Gastroesophageal sphincter (tissue), 4 donors: ENCODE measurements at regions not wholly inside any gene's neighbourhood (a gene's known extent, or its start where the extent isn't known, plus 50 kb on each side); places are given as distances from the start of the nearest gene placed in this dataset.

Experiments
- ATAC-seq: fragments of 150-250 bp; one replicate; pipeline ENCODE4 v1.9.1; 2016; ENCODE audit warnings: mild to moderate bottlenecking, moderate library complexity
- H3K27ac ChIP-seq, 4 donors: fragments of 200-600 bp; sonication (generic) in 3 of 4; 1 replicate in 3 of 4; 2 replicates in 1 of 4; pipeline ENCODE4 v1.5.1; 2016 to 2019
- H3K27me3 ChIP-seq: fragments of 200-600 bp; sonication (generic); one replicate; pipeline ENCODE4 v1.5.1; 2019
- H3K36me3 ChIP-seq, 2 donors: fragments of 200-600 bp; sonication (generic); one replicate each; pipeline ENCODE4 v1.5.1; 2019; ENCODE audit warnings: control low read depth in 1 of 2
- H3K4me1 ChIP-seq, 3 donors: fragments of 200-600 bp; sonication (generic); 1 replicate in 2 of 3; 2 replicates in 1 of 3; pipeline ENCODE4 v1.5.1; 2016 to 2019; ENCODE audit warnings: control low read depth in 2 of 3
- H3K4me3 ChIP-seq, 2 donors: fragments of 200-600 bp; sonication (generic); one replicate each; pipeline ENCODE4 v1.5.1; 2019; ENCODE audit warnings: mild to moderate bottlenecking in 1 of 2, moderate library complexity in 1 of 2
- H3K9me3 ChIP-seq, 3 donors: fragments of 200-600 bp; sonication (generic); one replicate each; pipeline ENCODE4 v1.5.1; 2017 to 2019; ENCODE audit warnings: control low read depth in 2 of 3
- EP300 ChIP-seq: sonication (generic); formaldehyde crosslinking; IDR thresholded peaks from one replicate; pipeline ENCODE4 v1.6.1; 2017; ENCODE audit warnings: antibody characterized with exemption, mild to moderate bottlenecking
- POLR2A ChIP-seq, 2 donors: fragments of 450-650 bp; IDR thresholded peaks; one replicate each; pipeline ENCODE4 v1.6.1; 2017; ENCODE audit warnings: antibody characterized with exemption in 2 of 2, mild to moderate bottlenecking in 2 of 2, moderate library complexity in 1 of 2
- POLR2AphosphoS5 ChIP-seq: sonication (generic); formaldehyde crosslinking; IDR thresholded peaks from one replicate; pipeline ENCODE4 v1.6.1; 2017; ENCODE audit warnings: antibody characterized with exemption
- WGBS, 2 donors: methylation state at CpG; one replicate each; pipeline ENCODE4 v1.1.5; 2018; ENCODE audit warnings: low coverage in 1 of 2; 5-methylcytosine and 5-hydroxymethylcytosine counted together
- TF ChIP-seq, protein P1 (sequence below), 4 experiments: fragments of 200-600 bp in 2 of 4; fragments of 450-650 bp in 2 of 4; sonication (generic) in 1 of 4; IDR thresholded peaks; one replicate each; pipeline ENCODE4 v1.5.1; 2017 to 2019; ENCODE audit warnings: antibody characterized with exemption in 4 of 4, mild to moderate bottlenecking in 2 of 4, moderate library complexity in 2 of 4

DNA sequence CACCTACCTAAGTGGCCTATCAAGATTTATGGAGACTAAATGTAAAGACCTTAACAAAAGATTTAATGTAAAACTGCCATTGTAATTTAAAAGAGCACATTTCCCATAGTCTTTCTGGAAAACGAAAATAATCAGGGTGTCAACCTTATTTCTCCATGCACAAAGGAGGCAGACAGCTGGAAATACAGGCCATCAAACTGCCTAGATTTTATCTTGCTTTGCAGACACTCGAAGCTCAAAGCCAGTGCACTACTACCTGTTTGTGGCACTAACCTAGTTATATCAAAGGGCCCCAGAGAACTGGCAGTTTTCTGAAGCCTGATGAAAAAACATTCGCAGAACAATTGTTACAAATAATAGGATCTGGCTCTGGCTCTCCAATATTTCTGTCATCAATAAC is 863.9 kb downstream of the STPG2 start:
- TF ChIP-seq EP300, result no peak
- TF ChIP-seq, protein P1, sequence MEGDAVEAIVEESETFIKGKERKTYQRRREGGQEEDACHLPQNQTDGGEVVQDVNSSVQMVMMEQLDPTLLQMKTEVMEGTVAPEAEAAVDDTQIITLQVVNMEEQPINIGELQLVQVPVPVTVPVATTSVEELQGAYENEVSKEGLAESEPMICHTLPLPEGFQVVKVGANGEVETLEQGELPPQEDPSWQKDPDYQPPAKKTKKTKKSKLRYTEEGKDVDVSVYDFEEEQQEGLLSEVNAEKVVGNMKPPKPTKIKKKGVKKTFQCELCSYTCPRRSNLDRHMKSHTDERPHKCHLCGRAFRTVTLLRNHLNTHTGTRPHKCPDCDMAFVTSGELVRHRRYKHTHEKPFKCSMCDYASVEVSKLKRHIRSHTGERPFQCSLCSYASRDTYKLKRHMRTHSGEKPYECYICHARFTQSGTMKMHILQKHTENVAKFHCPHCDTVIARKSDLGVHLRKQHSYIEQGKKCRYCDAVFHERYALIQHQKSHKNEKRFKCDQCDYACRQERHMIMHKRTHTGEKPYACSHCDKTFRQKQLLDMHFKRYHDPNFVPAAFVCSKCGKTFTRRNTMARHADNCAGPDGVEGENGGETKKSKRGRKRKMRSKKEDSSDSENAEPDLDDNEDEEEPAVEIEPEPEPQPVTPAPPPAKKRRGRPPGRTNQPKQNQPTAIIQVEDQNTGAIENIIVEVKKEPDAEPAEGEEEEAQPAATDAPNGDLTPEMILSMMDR (IDR thresholded peaks at IDR 0.05), result no peak
- TF ChIP-seq POLR2A (IDR thresholded peaks at IDR 0.05), result no peak
- no peak for TF ChIP-seq POLR2AphosphoS5
- H3K4me1 ChIP-seq, result no peaks in the 10 kb centered on the region
- ATAC-seq, result no peak
- H3K27ac ChIP-seq, result no peak overlapping the region
- WGBS, 2 donors, result 23 to 53% methylated on average over 3 of the region's 3 CpGs
- no peaks in the 10 kb centered on the region for H3K27me3 ChIP-seq
- H3K4me3 ChIP-seq, result no peak overlapping the region
- H3K9me3 ChIP-seq, result peaks cover 0 to 15% (median 0%) of the 10 kb centered on the region in 3 donors
- H3K36me3 ChIP-seq, result no peaks in the 10 kb centered on the region

DNA sequence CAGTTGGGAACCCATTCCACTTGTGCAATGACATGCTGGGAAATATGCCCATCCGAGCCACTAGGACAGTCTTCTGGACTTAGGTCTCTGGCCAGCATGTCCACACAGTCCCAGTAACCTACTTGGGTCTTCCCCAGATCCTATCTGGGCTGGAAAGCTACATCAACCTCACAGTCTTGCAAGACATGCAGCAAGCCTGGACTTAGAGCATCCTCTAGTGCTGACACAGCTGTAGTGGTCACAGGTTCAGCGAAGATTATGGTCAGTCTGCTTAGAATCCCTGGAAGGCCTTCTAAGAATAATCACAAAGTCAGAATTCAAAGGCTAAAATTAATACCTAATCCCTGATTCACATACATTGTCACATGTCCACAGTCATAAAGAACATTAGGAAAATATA is 842.7 kb downstream of the STPG2 start:
- WGBS, 2 donors, result 83 to 100% methylated on average over 1 of the region's 2 CpGs
- H3K4me3 ChIP-seq, result no peak overlapping the region
- TF ChIP-seq EP300 (no peak), POLR2A (IDR thresholded peaks at IDR 0.05) (no peak), POLR2AphosphoS5 (no peak)
- TF ChIP-seq, protein P1 (IDR thresholded peaks at IDR 0.05), result no peak
- H3K27me3 ChIP-seq, result no peaks in the 10 kb centered on the region
- no peak overlapping the region for H3K27ac ChIP-seq
- no peaks in the 10 kb centered on the region for H3K36me3 ChIP-seq
- no peaks in the 10 kb centered on the region for H3K4me1 ChIP-seq
- H3K9me3 ChIP-seq, result peaks cover 0 to 17% (median 0%) of the 10 kb centered on the region in 3 donors
- no peak for ATAC-seq

DNA sequence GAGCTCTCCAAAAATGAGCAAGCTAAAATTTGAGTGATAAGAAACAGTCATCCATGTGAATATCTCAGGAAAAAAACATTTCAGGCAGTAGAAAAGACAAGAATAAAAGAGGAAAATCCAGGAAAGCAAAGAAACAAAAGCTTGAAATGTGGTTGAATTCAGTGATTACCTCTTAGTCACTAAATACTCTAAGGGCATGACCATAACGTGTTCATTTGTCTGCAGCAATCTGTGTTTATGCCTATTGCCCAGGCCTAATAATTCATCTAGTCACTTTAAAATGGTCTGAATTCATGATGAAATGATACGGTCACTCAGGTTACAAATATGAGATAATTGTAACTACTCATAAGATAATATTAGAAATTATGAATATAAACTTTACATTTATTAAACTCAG is 837.9 kb downstream of the STPG2 start:
- TF ChIP-seq EP300 (no peak), POLR2A (IDR thresholded peaks at IDR 0.05) (no peak), POLR2AphosphoS5 (no peak)
- TF ChIP-seq, protein P1 (IDR thresholded peaks at IDR 0.05), result no peak
- no peaks in the 10 kb centered on the region for H3K4me1 ChIP-seq

DNA sequence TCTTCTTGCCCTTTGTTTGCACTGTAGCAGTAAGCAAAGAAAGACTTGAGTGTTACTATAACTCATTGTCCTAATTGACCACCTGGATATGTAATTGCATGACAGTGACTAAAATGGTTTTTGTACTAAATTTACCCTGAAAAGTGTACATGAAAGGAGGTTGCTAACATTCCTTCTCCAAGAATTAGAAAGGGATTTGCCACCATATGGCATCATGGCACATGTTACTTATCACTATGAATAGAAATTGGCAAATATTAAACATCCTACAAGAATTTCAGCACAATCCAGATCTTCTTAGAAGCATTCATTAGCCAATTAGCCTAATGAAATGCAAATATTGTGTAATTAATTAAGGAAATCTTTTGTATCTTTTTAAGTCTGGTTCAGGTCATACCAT is 834.2 kb downstream of the STPG2 start:
- H3K36me3 ChIP-seq, result no peaks in the 10 kb centered on the region

More for the DNA sequence above, 837.9 kb downstream of the STPG2 start:
- Histone ChIP-seq H3K4me3 (no peak overlapping the region), H3K9me3 (peaks cover 0 to 12% (median 0%) of the 10 kb centered on the region in 3 donors), H3K36me3 (no peaks in the 10 kb centered on the region), H3K27me3 (no peaks in the 10 kb centered on the region), H3K27ac (no peak overlapping the region)
- no peak for ATAC-seq
- WGBS, 2 donors, result 39 to 52% methylated on average over 2 of the region's 2 CpGs

DNA sequence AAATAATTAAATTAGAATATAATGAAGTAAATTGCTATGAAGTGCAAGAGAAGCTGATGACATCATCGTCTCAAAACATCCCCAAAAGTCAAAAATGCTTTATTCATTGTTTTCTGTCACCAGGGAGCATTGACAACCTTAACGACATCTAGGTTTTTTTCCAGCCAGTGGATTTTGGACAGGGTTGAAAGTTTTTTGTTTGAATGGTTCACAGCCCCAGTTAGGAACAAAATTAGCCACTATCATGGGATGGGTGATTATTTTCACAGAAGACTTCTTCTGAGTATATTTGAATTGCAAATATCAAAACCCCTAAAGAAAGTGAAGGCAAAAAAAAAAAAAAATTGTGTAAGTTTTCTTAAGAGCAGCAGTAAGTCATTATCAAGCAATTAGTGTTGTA is 826.1 kb downstream of the STPG2 start:
- Histone ChIP-seq H3K4me1 (no peaks in the 10 kb centered on the region), H3K27ac (no peak overlapping the region), H3K27me3 (no peaks in the 10 kb centered on the region), H3K4me3 (no peak overlapping the region), H3K9me3 (no peaks in the 10 kb centered on the region), H3K36me3 (no peaks in the 10 kb centered on the region)
- no peak for ATAC-seq
- no peak for TF ChIP-seq POLR2AphosphoS5
- WGBS, 2 donors, result 25 to 42% methylated on average over 2 of the region's 2 CpGs

More for the DNA sequence above, 834.2 kb downstream of the STPG2 start:
- no peak overlapping the region for H3K4me3 ChIP-seq
- TF ChIP-seq, protein P1 (IDR thresholded peaks at IDR 0.05), result no peak
- TF ChIP-seq POLR2A (IDR thresholded peaks at IDR 0.05), result no peak
- no peak for TF ChIP-seq EP300
- no peak for TF ChIP-seq POLR2AphosphoS5
- no peaks in the 10 kb centered on the region for H3K4me1 ChIP-seq
- no peaks in the 10 kb centered on the region for H3K27me3 ChIP-seq
- no peaks in the 10 kb centered on the region for H3K9me3 ChIP-seq
- no peak overlapping the region for H3K27ac ChIP-seq
- ATAC-seq, result no peak
